ENCODE measurements at regions not wholly inside any gene's neighbourhood (a gene's known extent, or its start where the extent isn't known, plus 50 kb on each side); places are given as distances from the start of the nearest gene placed in this dataset.

DNA sequence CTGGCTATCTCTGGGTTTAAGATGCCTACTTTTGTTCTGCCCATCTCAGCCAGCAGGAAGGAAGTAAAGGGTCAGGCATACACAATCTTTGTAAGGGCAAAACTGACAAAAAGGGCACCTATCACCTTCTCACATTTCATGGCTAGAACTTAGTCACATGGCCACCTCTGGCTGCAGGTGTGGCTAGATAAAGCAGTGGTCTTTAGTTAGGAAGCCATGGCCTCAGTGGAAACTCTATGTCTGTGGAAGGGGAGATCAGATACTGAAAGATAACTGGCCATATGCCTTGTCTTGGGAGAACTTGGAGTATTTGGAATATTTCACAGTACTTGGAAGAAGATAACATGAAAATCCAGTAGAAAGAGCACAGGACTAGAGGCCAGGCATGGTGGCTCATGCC is 80.7 kb upstream of the TBL1XR1 start:
- TF ChIP-seq NR2F2 (IDR thresholded peaks at IDR 0.05) (no peak), SP1 (IDR thresholded peaks at IDR 0.05) (no peak), GABPA (IDR thresholded peaks at IDR 0.05 in 1 of 2, conservative IDR thresholded peaks at IDR 0.05 in 1 of 2) (no peak), HNF4A (conservative IDR thresholded peaks at IDR 0.05) (no peak), EGR1 (IDR thresholded peaks at IDR 0.05; ENCODE audit: low read depth in 2 of 2) (no peak), FOXA2 (IDR thresholded peaks at IDR 0.05) (no peak), HNF4G (IDR thresholded peaks at IDR 0.05) (no peak), JUND (IDR thresholded peaks at IDR 0.05) (no peak), RAD21 (IDR thresholded peaks at IDR 0.05) (no peak), RXRA (IDR thresholded peaks at IDR 0.05) (no peak), CTCF (IDR thresholded peaks at IDR 0.05; ENCODE audit: low read depth, low read length, missing input control) (no peak), TAF1 (conservative IDR thresholded peaks at IDR 0.05) (no peak), FOXA1 (IDR thresholded peaks at IDR 0.05) (no peak)
- TF ChIP-seq, protein P1, sequence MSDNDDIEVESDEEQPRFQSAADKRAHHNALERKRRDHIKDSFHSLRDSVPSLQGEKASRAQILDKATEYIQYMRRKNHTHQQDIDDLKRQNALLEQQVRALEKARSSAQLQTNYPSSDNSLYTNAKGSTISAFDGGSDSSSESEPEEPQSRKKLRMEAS (IDR thresholded peaks at IDR 0.05): no peak
- H3K4me3 ChIP-seq (ENCODE audit: low read depth in 1 of 3, low read length in 3 of 3): no peak overlapping the region
- no peak overlapping the region for H3K27ac ChIP-seq (ENCODE audit: low read depth in 1 of 2, low read length in 2 of 2)
- no peak for DNase-seq (ENCODE audit: low spot score)
- H3K27me3 ChIP-seq (ENCODE audit: control insufficient read depth in 4 of 4, insufficient read depth in 4 of 4, low read length in 3 of 4): no peaks in the 10 kb centered on the region
- no peaks in the 10 kb centered on the region for H3K9me3 ChIP-seq (ENCODE audit: control insufficient read depth in 4 of 4, low read length in 3 of 4)
- no peaks in the 10 kb centered on the region for H3K36me3 ChIP-seq (ENCODE audit: control insufficient read depth in 4 of 4, insufficient read depth in 3 of 4, low read depth in 1 of 4, low read length in 3 of 4)
- H3K9ac ChIP-seq (ENCODE audit: low read depth in 1 of 2, low read length in 2 of 2): no peak overlapping the region
- no peaks in the 10 kb centered on the region for H3K4me1 ChIP-seq (ENCODE audit: control insufficient read depth in 4 of 4, insufficient read depth in 4 of 4, low read length in 3 of 4)

- H3K9ac ChIP-seq (ENCODE audit: low read depth in 1 of 2, low read length in 2 of 2): no peak overlapping the region
- no peaks in the 10 kb centered on the region for H3K36me3 ChIP-seq (ENCODE audit: control insufficient read depth in 4 of 4, insufficient read depth in 3 of 4, low read depth in 1 of 4, low read length in 3 of 4)
- H3K4me1 ChIP-seq (ENCODE audit: control insufficient read depth in 4 of 4, insufficient read depth in 4 of 4, low read length in 3 of 4): no peaks in the 10 kb centered on the region
- 60% methylated on average over 7 of the region's 7 CpGs for WGBS
- H3K9me3 ChIP-seq (ENCODE audit: control insufficient read depth in 4 of 4, low read length in 3 of 4): no peaks in the 10 kb centered on the region
- H3K27me3 ChIP-seq (ENCODE audit: control insufficient read depth in 4 of 4, insufficient read depth in 4 of 4, low read length in 3 of 4): no peaks in the 10 kb centered on the region
- no peak overlapping the region for H3K27ac ChIP-seq (ENCODE audit: low read depth in 1 of 2, low read length in 2 of 2)
- DNase-seq (ENCODE audit: low spot score): no peak
- no peak overlapping the region for H3K4me3 ChIP-seq (ENCODE audit: low read depth in 1 of 3, low read length in 3 of 3)
- TF ChIP-seq CTCF (IDR thresholded peaks at IDR 0.05; ENCODE audit: low read depth, low read length, missing input control) (no peak), EGR1 (IDR thresholded peaks at IDR 0.05; ENCODE audit: low read depth in 2 of 2) (no peak), FOXA1 (IDR thresholded peaks at IDR 0.05) (no peak), HNF4A (conservative IDR thresholded peaks at IDR 0.05) (no peak), YY1 (IDR thresholded peaks at IDR 0.05) (no peak), NR2F2 (IDR thresholded peaks at IDR 0.05) (no peak), JUND (IDR thresholded peaks at IDR 0.05) (no peak), TAF1 (conservative IDR thresholded peaks at IDR 0.05) (no peak), HNF4G (IDR thresholded peaks at IDR 0.05) (no peak), GABPA (IDR thresholded peaks at IDR 0.05 in 1 of 2, conservative IDR thresholded peaks at IDR 0.05 in 1 of 2) (no peak), SP1 (IDR thresholded peaks at IDR 0.05) (no peak), RAD21 (IDR thresholded peaks at IDR 0.05) (no peak), FOXA2 (IDR thresholded peaks at IDR 0.05) (no peak), RXRA (IDR thresholded peaks at IDR 0.05) (no peak)
- TF ChIP-seq, protein P2, sequence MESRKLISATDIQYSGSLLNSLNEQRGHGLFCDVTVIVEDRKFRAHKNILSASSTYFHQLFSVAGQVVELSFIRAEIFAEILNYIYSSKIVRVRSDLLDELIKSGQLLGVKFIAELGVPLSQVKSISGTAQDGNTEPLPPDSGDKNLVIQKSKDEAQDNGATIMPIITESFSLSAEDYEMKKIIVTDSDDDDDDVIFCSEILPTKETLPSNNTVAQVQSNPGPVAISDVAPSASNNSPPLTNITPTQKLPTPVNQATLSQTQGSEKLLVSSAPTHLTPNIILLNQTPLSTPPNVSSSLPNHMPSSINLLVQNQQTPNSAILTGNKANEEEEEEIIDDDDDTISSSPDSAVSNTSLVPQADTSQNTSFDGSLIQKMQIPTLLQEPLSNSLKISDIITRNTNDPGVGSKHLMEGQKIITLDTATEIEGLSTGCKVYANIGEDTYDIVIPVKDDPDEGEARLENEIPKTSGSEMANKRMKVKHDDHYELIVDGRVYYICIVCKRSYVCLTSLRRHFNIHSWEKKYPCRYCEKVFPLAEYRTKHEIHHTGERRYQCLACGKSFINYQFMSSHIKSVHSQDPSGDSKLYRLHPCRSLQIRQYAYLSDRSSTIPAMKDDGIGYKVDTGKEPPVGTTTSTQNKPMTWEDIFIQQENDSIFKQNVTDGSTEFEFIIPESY (IDR thresholded peaks at IDR 0.05): no peak
- TF ChIP-seq, protein P1 (IDR thresholded peaks at IDR 0.05): no peak
- TF ChIP-seq, protein P3, sequence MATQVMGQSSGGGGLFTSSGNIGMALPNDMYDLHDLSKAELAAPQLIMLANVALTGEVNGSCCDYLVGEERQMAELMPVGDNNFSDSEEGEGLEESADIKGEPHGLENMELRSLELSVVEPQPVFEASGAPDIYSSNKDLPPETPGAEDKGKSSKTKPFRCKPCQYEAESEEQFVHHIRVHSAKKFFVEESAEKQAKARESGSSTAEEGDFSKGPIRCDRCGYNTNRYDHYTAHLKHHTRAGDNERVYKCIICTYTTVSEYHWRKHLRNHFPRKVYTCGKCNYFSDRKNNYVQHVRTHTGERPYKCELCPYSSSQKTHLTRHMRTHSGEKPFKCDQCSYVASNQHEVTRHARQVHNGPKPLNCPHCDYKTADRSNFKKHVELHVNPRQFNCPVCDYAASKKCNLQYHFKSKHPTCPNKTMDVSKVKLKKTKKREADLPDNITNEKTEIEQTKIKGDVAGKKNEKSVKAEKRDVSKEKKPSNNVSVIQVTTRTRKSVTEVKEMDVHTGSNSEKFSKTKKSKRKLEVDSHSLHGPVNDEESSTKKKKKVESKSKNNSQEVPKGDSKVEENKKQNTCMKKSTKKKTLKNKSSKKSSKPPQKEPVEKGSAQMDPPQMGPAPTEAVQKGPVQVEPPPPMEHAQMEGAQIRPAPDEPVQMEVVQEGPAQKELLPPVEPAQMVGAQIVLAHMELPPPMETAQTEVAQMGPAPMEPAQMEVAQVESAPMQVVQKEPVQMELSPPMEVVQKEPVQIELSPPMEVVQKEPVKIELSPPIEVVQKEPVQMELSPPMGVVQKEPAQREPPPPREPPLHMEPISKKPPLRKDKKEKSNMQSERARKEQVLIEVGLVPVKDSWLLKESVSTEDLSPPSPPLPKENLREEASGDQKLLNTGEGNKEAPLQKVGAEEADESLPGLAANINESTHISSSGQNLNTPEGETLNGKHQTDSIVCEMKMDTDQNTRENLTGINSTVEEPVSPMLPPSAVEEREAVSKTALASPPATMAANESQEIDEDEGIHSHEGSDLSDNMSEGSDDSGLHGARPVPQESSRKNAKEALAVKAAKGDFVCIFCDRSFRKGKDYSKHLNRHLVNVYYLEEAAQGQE (IDR thresholded peaks at IDR 0.05): no peak
- TF ChIP-seq, protein P4, sequence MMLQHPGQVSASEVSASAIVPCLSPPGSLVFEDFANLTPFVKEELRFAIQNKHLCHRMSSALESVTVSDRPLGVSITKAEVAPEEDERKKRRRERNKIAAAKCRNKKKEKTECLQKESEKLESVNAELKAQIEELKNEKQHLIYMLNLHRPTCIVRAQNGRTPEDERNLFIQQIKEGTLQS (IDR thresholded peaks at IDR 0.05): no peak
Observed at GRCh38 chr3:177279118-177279815, 82.0 kb upstream of the TBL1XR1 start.
